ENCODE measurements at regions not wholly inside any gene's neighbourhood (a gene's known extent, or its start where the extent isn't known, plus 50 kb on each side); places are given as distances from the start of the nearest gene placed in this dataset.

DNA sequence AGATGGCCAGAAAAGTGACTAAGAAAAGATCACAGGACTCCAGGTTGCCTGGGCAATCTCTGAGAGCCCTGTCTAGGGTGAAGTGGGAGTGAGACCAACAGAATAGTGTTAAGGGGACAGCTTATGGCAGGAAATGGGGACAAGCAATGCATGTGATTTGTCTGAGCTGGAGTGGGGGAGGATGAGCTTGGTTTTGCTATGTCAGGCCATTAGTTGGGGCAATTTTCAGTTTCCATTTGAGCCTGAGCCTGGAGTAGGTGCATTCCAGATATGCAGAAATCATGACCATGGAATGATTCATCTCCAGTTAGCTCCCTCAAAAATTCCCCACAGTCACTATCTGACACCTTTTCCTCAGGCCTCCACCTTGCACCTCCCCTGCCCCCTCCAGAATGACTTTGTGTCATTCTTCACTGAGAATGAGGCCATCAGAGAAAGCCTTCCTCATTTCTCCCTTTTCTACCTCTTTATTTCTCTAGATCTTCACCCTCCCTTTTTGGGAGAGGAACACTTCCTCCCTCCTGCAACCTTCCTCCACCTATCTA is 150.9 kb upstream of the PLEKHG7 start:
- TF ChIP-seq TCF7L2 (IDR thresholded peaks at IDR 0.05; ENCODE audit: borderline replicate concordance, extremely low read depth, insufficient read depth, insufficient read length) = no peak
- no peak for TF ChIP-seq JUND (IDR thresholded peaks at IDR 0.05)
- TF ChIP-seq SRF (IDR thresholded peaks at IDR 0.05; ENCODE audit: low read depth) = no peak
- no peak for TF ChIP-seq MAX (IDR thresholded peaks at IDR 0.05)
- no peak for TF ChIP-seq CBX3 (IDR thresholded peaks at IDR 0.05; ENCODE audit: low read depth)
- 0 out of 2 replicates have a peak, but pooled peaks have one; percentile 28 for TF ChIP-seq FOSL1 (IDR thresholded peaks at IDR 0.05; ENCODE audit: low read depth)
- Histone ChIP-seq H3K9me3 (ENCODE audit: control insufficient read depth in 1 of 2, insufficient read depth in 1 of 2, low read depth in 1 of 2, low read length in 2 of 2) (no peaks in the 10 kb centered on the region), H3K9ac (ENCODE audit: low read length) (no peak overlapping the region), H3K4me2 (ENCODE audit: low read length) (peak overlapping the region; percentile 36), H3K79me2 (ENCODE audit: insufficient read depth, low read length) (no peaks in the 10 kb centered on the region), H3K4me3 (replicated peaks in 1 of 2; ENCODE audit: low read depth in 1 of 2, low read length in 2 of 2) (no peak overlapping the region), H3K4me1 (ENCODE audit: control insufficient read depth in 1 of 2, insufficient read depth in 2 of 2, low read length in 2 of 2) (peaks cover 0 to 21% of the 10 kb centered on the region in 2 experiments; a peak in 2 of 4 replicates), H3K27me3 (ENCODE audit: insufficient read depth, low read length) (no peaks in the 10 kb centered on the region), H3K27ac (ENCODE audit: low read depth, low read length) (no peak overlapping the region), H3K9me2 (ENCODE audit: insufficient read depth) (no peaks in the 10 kb centered on the region), H3K36me3 (ENCODE audit: control insufficient read depth in 1 of 2, insufficient read depth in 2 of 2, low read length in 2 of 2) (no peaks in the 10 kb centered on the region), H4K20me1 (ENCODE audit: insufficient read depth) (no peaks in the 10 kb centered on the region), H2AFZ (ENCODE audit: low read depth, low read length, poor library complexity, severe bottlenecking) (no peak overlapping the region)
- RAD21 ChIA-PET (ENCODE audit: low non-redundant PET in 1 of 2, low total read pairs in 2 of 2, uncharacterized antibody in 2 of 2, unreplicated experiment in 2 of 2) = no interaction called here
- DNase-seq (ENCODE audit: low read depth, low spot score) (no peak), ATAC-seq (peak; percentile 34; the same call in 1 of the 2 replicates)
- CTCF ChIA-PET = no interaction called here
- POLR2A ChIA-PET = no interaction called here
- BruUV-seq (replicated peaks) = no TSS peak
- intact Hi-C loops (cut with micrococcal nuclease) = no loop called here

- no peaks in the 10 kb centered on the region for H3K9me2 ChIP-seq (ENCODE audit: insufficient read depth)
- no peaks in the 10 kb centered on the region for H3K36me3 ChIP-seq (ENCODE audit: control insufficient read depth in 1 of 2, insufficient read depth in 2 of 2, low read length in 2 of 2)
- no peaks in the 10 kb centered on the region for H3K79me2 ChIP-seq (ENCODE audit: insufficient read depth, low read length)
- POLR2A ChIA-PET = no interaction called here
- no peak overlapping the region for H3K4me2 ChIP-seq (ENCODE audit: low read length)
- no peak overlapping the region for H2AFZ ChIP-seq (ENCODE audit: low read depth, low read length, poor library complexity, severe bottlenecking)
- H4K20me1 ChIP-seq (ENCODE audit: insufficient read depth) = no peaks in the 10 kb centered on the region
- H3K4me1 ChIP-seq (ENCODE audit: control insufficient read depth in 1 of 2, insufficient read depth in 2 of 2, low read length in 2 of 2) = peaks cover 0 to 21% of the 10 kb centered on the region in 2 experiments; a peak in 2 of 4 replicates
- DNase-seq (ENCODE audit: low read depth, low spot score) (no peak), ATAC-seq (no peak)
- H3K4me3 ChIP-seq (replicated peaks in 1 of 2; ENCODE audit: low read depth in 1 of 2, low read length in 2 of 2) = no peak overlapping the region
- CTCF ChIA-PET = no interaction called here
- no peaks in the 10 kb centered on the region for H3K27me3 ChIP-seq (ENCODE audit: insufficient read depth, low read length)
- intact Hi-C loops (cut with micrococcal nuclease) = no loop called here
- no peak overlapping the region for H3K9ac ChIP-seq (ENCODE audit: low read length)
- BruUV-seq (replicated peaks) = no TSS peak
- no peak overlapping the region for H3K27ac ChIP-seq (ENCODE audit: low read depth, low read length)
- no peaks in the 10 kb centered on the region for H3K9me3 ChIP-seq (ENCODE audit: control insufficient read depth in 1 of 2, insufficient read depth in 1 of 2, low read depth in 1 of 2, low read length in 2 of 2)
- RAD21 ChIA-PET (ENCODE audit: low non-redundant PET in 1 of 2, low total read pairs in 2 of 2, uncharacterized antibody in 2 of 2, unreplicated experiment in 2 of 2) = no interaction called here
- no peak for TF ChIP-seq POLR2A (IDR thresholded peaks at IDR 0.05; ENCODE audit: borderline replicate concordance, extremely low read depth, insufficient read depth, insufficient read length)
- TF ChIP-seq CEBPB (IDR thresholded peaks at IDR 0.05; ENCODE audit: low read depth) = no peak
- TF ChIP-seq YY1 (IDR thresholded peaks at IDR 0.05; ENCODE audit: extremely low read depth, insufficient replicate concordance, low read depth, low read length) = no peak
- no peak for TF ChIP-seq ELF1 (IDR thresholded peaks at IDR 0.05; ENCODE audit: borderline replicate concordance, low read depth)
- no peak for TF ChIP-seq SIN3A (IDR thresholded peaks at IDR 0.05; ENCODE audit: low read depth)
- no peak for TF ChIP-seq ZBTB33 (IDR thresholded peaks at IDR 0.05; ENCODE audit: extremely low read depth, insufficient replicate concordance, low read length)
- no peak for TF ChIP-seq SRF (IDR thresholded peaks at IDR 0.05; ENCODE audit: low read depth)
- no peak for TF ChIP-seq TCF7L2 (IDR thresholded peaks at IDR 0.05; ENCODE audit: borderline replicate concordance, extremely low read depth, insufficient read depth, insufficient read length)
- no peak for TF ChIP-seq CBX3 (IDR thresholded peaks at IDR 0.05; ENCODE audit: low read depth)
- no peak for TF ChIP-seq ZFX (IDR thresholded peaks at IDR 0.05)
- TF ChIP-seq, protein P1, sequence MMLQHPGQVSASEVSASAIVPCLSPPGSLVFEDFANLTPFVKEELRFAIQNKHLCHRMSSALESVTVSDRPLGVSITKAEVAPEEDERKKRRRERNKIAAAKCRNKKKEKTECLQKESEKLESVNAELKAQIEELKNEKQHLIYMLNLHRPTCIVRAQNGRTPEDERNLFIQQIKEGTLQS (IDR thresholded peaks at IDR 0.05) = no peak
- TF ChIP-seq FOSL1 (IDR thresholded peaks at IDR 0.05; ENCODE audit: low read depth) = no peak
- TF ChIP-seq, protein P2, sequence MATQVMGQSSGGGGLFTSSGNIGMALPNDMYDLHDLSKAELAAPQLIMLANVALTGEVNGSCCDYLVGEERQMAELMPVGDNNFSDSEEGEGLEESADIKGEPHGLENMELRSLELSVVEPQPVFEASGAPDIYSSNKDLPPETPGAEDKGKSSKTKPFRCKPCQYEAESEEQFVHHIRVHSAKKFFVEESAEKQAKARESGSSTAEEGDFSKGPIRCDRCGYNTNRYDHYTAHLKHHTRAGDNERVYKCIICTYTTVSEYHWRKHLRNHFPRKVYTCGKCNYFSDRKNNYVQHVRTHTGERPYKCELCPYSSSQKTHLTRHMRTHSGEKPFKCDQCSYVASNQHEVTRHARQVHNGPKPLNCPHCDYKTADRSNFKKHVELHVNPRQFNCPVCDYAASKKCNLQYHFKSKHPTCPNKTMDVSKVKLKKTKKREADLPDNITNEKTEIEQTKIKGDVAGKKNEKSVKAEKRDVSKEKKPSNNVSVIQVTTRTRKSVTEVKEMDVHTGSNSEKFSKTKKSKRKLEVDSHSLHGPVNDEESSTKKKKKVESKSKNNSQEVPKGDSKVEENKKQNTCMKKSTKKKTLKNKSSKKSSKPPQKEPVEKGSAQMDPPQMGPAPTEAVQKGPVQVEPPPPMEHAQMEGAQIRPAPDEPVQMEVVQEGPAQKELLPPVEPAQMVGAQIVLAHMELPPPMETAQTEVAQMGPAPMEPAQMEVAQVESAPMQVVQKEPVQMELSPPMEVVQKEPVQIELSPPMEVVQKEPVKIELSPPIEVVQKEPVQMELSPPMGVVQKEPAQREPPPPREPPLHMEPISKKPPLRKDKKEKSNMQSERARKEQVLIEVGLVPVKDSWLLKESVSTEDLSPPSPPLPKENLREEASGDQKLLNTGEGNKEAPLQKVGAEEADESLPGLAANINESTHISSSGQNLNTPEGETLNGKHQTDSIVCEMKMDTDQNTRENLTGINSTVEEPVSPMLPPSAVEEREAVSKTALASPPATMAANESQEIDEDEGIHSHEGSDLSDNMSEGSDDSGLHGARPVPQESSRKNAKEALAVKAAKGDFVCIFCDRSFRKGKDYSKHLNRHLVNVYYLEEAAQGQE (IDR thresholded peaks at IDR 0.05; ENCODE audit: low read depth) = no peak
- no peak for TF ChIP-seq JUND (IDR thresholded peaks at IDR 0.05)
Measured at GRCh38 chr12:92551210-92551609, 151.6 kb upstream of the PLEKHG7 start.

All from HCT116 (cell line).